ENCODE measurements at regions not wholly inside any gene's neighbourhood (a gene's known extent, or its start where the extent isn't known, plus 50 kb on each side); places are given as distances from the start of the nearest gene placed in this dataset.

DNA sequence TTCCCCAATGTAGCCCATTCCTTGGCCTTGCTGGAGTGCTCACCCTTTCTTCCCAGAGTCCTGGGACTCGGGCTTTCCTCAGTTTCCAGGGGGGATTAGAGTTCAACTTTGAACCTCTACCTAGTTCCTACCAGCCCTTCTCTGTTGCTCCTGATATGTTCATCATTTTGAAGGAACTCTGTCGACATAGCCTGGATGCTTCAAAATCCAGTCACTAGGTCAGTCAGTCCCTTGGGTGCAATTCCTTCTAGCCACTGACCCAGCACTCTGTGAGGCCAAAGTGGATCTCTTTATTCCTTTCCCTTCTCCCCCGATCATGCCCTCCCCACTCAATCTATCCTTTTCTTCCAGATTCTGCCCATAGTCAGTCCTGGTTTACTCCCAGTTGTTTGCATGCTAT lies 72.3 kb upstream of the TMCC3 start:
- no peak overlapping the region for H3K4me3 ChIP-seq (ENCODE audit: low read length)
- no peak for DNase-seq (ENCODE audit: low read depth)
- TF ChIP-seq, protein P1, sequence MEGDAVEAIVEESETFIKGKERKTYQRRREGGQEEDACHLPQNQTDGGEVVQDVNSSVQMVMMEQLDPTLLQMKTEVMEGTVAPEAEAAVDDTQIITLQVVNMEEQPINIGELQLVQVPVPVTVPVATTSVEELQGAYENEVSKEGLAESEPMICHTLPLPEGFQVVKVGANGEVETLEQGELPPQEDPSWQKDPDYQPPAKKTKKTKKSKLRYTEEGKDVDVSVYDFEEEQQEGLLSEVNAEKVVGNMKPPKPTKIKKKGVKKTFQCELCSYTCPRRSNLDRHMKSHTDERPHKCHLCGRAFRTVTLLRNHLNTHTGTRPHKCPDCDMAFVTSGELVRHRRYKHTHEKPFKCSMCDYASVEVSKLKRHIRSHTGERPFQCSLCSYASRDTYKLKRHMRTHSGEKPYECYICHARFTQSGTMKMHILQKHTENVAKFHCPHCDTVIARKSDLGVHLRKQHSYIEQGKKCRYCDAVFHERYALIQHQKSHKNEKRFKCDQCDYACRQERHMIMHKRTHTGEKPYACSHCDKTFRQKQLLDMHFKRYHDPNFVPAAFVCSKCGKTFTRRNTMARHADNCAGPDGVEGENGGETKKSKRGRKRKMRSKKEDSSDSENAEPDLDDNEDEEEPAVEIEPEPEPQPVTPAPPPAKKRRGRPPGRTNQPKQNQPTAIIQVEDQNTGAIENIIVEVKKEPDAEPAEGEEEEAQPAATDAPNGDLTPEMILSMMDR (IDR thresholded peaks at IDR 0.05; ENCODE audit: insufficient read depth, low read depth, low read length, missing control alignments): no peak

DNA sequence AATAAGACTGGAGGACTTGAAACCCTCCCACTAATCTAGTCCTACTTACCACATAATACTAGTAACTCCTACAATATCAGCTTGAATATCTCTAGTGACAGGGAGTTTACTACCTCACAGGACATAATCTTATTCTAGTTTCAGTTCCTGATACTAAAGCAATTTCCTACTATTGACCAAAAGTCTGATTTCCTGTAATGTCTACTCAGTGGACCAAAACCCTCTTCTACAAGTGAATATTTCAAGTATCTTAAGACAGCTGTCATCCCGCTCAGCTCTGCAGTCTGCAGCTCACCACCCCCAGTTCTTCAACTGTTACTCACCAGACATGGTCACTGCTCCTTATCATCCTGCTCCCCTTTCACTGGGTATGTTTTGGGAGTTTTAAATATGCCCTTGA lies 70.8 kb upstream of the TMCC3 start:
- no peak overlapping the region for H3K4me3 ChIP-seq (ENCODE audit: low read length)
- TF ChIP-seq, protein P1 (IDR thresholded peaks at IDR 0.05; ENCODE audit: insufficient read depth, low read depth, low read length, missing control alignments): no peak
- no peak for DNase-seq (ENCODE audit: low read depth)

DNA sequence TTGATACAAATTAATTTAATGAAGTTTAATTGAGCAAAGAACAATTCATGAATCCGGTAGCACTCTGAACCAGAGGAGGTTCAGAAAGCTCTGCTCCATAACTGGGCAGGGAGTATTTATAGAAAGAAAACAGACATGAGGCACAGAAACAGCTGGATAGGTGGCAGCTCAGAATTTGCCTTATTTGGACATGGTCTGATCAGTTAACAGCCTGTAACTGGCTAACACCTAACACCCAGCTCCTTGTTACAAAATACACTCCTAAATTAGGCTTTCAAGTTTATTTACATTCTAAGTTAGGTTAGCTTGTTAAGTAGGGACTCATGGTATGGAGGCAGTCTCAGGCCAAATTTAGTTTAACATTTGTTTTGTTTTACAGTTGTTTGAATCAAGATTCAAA lies 67.8 kb upstream of the TMCC3 start:
- TF ChIP-seq, protein P1 (IDR thresholded peaks at IDR 0.05; ENCODE audit: insufficient read depth, low read depth, low read length, missing control alignments): no peak
- DNase-seq (ENCODE audit: low read depth): peak; percentile 57
- H3K4me3 ChIP-seq (ENCODE audit: low read length): no peak overlapping the region

DNA sequence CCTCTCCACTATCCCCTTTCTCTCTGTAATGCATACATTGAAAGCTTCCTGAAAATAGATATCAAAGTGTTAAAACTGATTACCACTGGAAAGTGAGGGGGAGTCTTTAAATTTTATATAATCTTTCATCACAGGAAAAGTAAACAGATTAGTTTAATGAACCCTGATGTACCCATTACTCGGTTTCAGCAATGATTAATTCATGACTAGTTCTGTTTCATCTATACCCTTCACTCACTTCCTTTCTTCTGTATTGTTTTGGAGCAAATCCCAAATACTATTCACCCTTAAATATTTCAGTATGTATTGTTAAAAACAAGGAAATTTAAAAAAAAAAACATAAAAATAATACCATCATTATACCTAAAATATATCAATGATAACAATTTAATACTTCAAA lies 67.3 kb upstream of the TMCC3 start:
- TF ChIP-seq, protein P1 (IDR thresholded peaks at IDR 0.05; ENCODE audit: insufficient read depth, low read depth, low read length, missing control alignments): no peak
- no peak overlapping the region for H3K4me3 ChIP-seq (ENCODE audit: low read length)
- peak; percentile 55 for DNase-seq (ENCODE audit: low read depth)

DNA sequence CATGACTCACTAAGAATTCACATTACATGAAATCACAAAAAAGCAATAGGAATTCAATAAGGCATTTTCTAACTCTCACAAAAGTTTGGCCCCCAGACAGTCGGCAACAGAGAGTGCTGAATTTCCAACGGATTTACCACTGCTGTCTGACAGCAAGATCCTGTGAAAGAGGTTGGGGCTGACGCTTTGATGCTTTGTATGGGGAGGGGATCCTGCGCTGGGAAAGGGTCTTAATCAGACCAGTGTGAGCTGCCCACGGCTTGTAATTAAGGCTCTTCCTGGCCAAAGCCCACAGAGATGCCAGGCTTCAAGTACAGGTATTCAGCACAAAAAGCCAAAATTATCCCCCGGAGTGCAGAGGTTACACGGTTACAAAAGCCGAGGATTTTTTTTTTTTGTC lies 66.8 kb upstream of the TMCC3 start:
- H3K4me3 ChIP-seq (ENCODE audit: low read length): no peak overlapping the region
- TF ChIP-seq, protein P1 (IDR thresholded peaks at IDR 0.05; ENCODE audit: insufficient read depth, low read depth, low read length, missing control alignments): no peak
- DNase-seq (ENCODE audit: low read depth): no peak

DNA sequence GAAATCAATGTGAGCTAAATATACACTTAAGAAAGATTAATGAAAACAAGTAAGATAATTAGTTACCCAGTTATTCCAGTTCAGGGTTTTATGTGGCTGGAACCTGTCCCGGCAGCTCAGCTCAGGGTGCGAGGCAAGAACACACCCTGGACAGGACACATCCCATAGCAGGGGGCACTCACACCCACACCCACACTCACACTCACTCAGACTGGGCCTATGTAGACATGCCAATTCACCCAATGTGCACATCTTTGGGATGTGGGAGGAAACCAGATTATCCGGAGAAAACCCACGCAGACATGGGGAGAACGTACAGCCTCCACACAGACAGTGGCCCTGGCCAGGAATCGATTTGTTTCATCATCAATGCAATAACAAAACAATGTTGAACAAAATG lies 66.0 kb upstream of the TMCC3 start:
- no peak for DNase-seq (ENCODE audit: low read depth)
- TF ChIP-seq, protein P1 (IDR thresholded peaks at IDR 0.05; ENCODE audit: insufficient read depth, low read depth, low read length, missing control alignments): no peak
- H3K4me3 ChIP-seq (ENCODE audit: low read length): no peak overlapping the region

DNA sequence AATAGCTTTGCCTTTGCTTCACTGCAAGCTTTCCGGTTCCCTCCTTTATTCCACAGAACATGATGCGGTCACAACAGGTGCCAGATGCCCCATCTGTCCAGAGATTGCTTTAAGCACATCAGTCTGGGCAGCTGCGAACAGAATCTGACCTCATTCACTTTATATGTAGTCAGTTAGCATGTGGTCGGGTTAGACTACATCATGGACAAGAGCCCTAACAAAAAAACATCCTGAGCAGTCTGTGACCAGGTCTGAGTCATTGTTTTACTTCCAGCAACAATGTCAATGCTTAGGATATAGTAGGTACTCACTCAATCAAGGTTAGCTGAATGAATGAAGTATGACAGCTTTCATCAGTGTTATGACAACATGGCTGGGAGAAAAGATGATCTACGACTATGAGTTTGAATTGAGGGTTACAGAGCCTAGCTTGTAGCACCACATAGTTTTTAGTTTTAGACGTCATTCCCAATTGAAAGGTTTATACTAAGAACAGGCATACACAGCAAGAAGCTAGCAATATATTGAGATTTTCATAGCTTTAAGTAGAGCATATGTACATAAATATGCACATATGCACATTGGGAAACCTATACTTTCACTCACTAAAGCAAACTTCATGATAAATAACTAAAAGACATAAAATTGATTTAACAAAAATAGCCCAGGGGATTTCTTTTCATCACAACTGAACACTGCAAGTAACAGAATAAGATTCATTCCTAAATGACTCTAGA lies 64.2 kb upstream of the TMCC3 start:
- TF ChIP-seq, protein P1 (IDR thresholded peaks at IDR 0.05; ENCODE audit: insufficient read depth, low read depth, low read length, missing control alignments): no peak
- DNase-seq (ENCODE audit: low read depth): peak; percentile 87
- no peak overlapping the region for H3K4me3 ChIP-seq (ENCODE audit: low read length)
